ENCODE measurements at regions not wholly inside any gene's neighbourhood (a gene's known extent, or its start where the extent isn't known, plus 50 kb on each side); places are given as distances from the start of the nearest gene placed in this dataset.
A peak's percentile ranks its signal among the peaks of the same experiment; 100 is the strongest.

DNA sequence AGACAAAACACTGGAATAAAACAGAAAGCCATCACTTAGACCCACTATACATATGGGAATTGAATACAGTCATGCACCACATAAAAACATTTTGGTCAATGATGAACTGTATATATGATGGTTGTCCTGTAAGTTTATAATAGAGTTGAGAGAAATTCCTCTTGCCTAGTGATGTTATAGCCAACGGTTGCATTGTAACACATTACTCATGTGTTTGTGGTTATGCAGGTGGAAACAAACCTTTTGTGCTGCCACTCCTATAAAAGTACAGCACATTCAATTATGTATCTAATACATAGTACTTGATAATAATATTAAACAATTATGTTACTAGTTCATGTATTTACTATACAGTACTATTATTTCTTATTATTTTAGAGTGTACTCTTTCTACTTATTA lies 381.2 kb upstream of the MBL2 start:
- TF ChIP-seq, protein P1, sequence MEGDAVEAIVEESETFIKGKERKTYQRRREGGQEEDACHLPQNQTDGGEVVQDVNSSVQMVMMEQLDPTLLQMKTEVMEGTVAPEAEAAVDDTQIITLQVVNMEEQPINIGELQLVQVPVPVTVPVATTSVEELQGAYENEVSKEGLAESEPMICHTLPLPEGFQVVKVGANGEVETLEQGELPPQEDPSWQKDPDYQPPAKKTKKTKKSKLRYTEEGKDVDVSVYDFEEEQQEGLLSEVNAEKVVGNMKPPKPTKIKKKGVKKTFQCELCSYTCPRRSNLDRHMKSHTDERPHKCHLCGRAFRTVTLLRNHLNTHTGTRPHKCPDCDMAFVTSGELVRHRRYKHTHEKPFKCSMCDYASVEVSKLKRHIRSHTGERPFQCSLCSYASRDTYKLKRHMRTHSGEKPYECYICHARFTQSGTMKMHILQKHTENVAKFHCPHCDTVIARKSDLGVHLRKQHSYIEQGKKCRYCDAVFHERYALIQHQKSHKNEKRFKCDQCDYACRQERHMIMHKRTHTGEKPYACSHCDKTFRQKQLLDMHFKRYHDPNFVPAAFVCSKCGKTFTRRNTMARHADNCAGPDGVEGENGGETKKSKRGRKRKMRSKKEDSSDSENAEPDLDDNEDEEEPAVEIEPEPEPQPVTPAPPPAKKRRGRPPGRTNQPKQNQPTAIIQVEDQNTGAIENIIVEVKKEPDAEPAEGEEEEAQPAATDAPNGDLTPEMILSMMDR (conservative IDR thresholded peaks at IDR 0.05; ENCODE audit: low read depth, low read length): no peak
- no peak overlapping the region for H3K4me3 ChIP-seq (ENCODE audit: low read depth, low read length)
- no peak for DNase-seq (ENCODE audit: low read depth)

DNA sequence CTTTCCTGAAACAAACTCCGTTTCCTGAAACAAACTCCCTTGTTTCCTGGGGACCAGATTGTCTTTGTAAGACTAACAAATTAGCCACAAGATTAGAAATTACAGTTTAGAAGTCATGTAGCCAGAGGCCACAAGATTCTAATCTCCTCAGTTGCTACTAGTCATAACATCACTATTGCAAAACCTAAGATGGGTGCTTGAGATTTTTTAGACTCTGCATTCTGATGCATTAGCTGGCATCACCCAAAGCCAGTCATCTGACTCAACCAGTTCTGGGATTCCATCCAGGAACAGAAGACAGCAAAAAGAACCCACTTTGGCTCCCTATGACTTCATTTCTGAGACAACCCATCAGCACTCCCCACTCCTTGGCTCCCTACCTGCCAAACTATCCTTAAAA lies 367.9 kb upstream of the MBL2 start:
- no peak overlapping the region for H3K4me3 ChIP-seq (ENCODE audit: low read depth, low read length)
- DNase-seq (ENCODE audit: low read depth): peak; percentile 18
- TF ChIP-seq, protein P1 (conservative IDR thresholded peaks at IDR 0.05; ENCODE audit: low read depth, low read length): no peak

DNA sequence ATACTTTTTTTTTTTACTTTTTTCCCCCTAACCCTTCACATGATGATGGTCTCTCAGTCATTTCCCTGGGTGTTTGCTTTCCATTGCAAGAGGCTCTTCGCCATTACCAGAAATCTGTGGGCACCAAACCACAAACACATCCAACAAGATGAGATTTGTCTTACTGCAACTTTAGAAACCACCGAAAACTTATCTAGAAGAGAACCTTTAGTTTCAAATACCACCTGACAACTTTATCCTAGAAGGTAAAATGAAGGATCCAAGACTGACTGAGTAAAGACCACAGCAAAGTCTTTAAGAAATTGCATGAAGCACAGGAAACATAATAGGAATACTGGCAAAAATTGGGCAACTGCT lies 363.3 kb upstream of the MBL2 start:
- TF ChIP-seq, protein P1 (conservative IDR thresholded peaks at IDR 0.05; ENCODE audit: low read depth, low read length): no peak
- no peak overlapping the region for H3K4me3 ChIP-seq (ENCODE audit: low read depth, low read length)
- DNase-seq (ENCODE audit: low read depth): no peak

DNA sequence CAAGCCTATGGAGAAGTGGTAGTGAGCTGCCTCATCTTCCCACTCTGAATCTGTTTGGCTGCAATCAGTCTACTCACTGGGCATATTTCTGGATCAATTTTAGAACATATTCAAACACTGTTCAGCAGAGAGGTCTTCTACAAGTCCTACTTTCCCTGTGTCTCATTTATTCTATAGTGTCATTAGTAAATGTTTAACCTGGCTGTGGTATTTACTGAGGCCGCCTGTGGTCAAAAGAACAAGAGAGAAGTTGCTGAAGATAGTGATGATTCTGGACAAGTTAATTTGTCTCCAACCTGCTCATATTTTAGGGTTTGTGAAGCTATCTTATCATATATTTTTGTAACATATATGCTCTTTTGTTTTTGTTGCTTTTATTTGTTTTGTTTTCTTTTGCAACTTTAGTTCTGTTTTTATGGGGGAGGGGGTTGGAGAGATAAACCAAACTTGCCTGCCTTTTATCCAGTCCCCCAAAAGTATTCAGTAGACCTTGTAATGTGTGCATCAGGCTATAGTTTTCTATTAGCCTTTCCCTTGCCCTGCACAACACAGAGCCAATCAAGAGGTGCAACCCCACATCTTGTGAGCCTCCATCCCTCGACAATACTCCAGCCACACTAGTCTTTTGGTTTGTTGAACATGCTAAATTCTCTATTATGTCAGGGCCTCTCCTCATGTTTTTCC lies 362.8 kb upstream of the MBL2 start:
- H3K4me3 ChIP-seq (ENCODE audit: low read depth, low read length): no peak overlapping the region
- peak; percentile 13 for DNase-seq (ENCODE audit: low read depth)
- TF ChIP-seq, protein P1 (conservative IDR thresholded peaks at IDR 0.05; ENCODE audit: low read depth, low read length): no peak

DNA sequence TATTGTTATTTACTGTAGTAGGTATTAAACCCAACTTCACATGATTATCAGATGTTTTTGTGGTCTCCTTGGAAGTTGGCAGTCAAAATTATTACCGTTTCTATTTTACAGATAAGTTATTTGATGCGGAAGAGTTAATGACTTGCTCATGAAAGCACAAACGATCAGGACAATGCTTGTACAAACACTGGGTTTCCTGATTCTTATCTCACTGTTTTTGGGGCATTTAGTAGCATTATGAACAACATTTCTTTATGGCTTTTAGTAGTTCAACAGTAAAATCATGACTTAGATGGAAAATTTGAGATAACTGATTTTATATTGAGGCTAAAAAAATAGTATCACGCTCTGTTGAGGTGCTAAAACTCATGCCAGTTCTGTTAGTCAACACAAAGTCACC lies 361.5 kb upstream of the MBL2 start:
- TF ChIP-seq, protein P1 (conservative IDR thresholded peaks at IDR 0.05; ENCODE audit: low read depth, low read length): no peak
- no peak for DNase-seq (ENCODE audit: low read depth)
- H3K4me3 ChIP-seq (ENCODE audit: low read depth, low read length): no peak overlapping the region

DNA sequence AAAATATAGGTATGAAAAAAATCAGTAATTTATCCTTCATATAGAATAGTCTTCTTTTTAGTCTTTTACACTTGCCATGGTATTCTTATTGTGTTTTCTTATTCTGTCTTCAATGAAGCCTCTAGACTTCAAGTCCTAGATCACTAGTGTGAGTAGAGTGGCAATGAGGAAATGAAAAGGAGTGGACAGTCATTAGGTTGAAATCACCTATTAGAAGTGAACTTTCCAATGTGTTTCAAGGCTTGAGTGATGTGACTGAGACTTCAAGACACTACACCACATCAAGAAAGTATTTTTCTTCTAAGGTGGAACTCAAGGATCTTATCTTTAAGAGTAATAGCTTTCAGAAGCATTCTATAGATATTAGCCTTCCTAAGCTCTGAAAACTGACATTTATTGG lies 357.8 kb upstream of the MBL2 start:
- no peak overlapping the region for H3K4me3 ChIP-seq (ENCODE audit: low read depth, low read length)
- no peak for DNase-seq (ENCODE audit: low read depth)
- TF ChIP-seq, protein P1 (conservative IDR thresholded peaks at IDR 0.05; ENCODE audit: low read depth, low read length): no peak

DNA sequence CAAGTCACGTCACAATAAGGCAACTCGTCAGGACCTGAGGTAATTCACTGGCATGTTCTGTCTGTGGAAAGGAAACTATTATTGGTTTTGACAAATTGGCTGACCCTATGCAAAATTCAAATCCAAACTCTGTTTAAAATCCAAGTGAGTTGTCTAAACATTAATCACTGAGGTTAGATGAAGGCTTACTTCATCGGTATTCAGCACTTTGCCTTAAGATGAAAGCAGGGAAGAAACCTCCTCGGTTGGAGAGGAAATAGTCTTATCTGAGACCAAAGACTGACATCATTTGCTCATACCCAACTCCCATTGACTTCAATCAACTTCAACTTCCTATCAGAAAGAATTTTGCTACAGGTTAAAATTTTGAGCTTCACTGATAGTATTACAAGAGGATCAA lies 355.1 kb upstream of the MBL2 start:
- TF ChIP-seq, protein P1 (conservative IDR thresholded peaks at IDR 0.05; ENCODE audit: low read depth, low read length): no peak
- no peak overlapping the region for H3K4me3 ChIP-seq (ENCODE audit: low read depth, low read length)
- DNase-seq (ENCODE audit: low read depth): peak; percentile 9
